PFSK-1 (cell line): ENCODE measurements at regions not wholly inside any gene's neighbourhood (a gene's known extent, or its start where the extent isn't known, plus 50 kb on each side); places are given as distances from the start of the nearest gene placed in this dataset.

Source experiments
- FOXP2 ChIP-seq: optimal IDR thresholded peaks from 2 replicates; pipeline ENCODE3; 2011; ENCODE audit warnings: borderline replicate concordance, control low read depth, inconsistent platforms; ENCODE audit not compliant: insufficient read depth; ENCODE audit errors: extremely low read length, extremely low read depth
- POLR2AphosphoS5 ChIP-seq: IDR thresholded peaks from 2 replicates; pipeline ENCODE4 v1.6.1; 2012; ENCODE audit warnings: low read depth, mild to moderate bottlenecking, control low read depth, low read length, moderate library complexity
- REST ChIP-seq, 2 experiments: IDR thresholded peaks; 2 replicates each; pipeline versions ENCODE4 v1.6.1 to v1.8.0; 2011 to 2012; ENCODE audit warnings: low read depth in 2 of 2, low read length in 2 of 2, control low read depth in 1 of 2, inconsistent platforms in 1 of 2, mild to moderate bottlenecking in 1 of 2, moderate library complexity in 1 of 2; ENCODE audit not compliant: insufficient read depth in 1 of 2
- SIN3A ChIP-seq: IDR thresholded peaks from 2 replicates; pipeline ENCODE4 v1.6.1; 2012; ENCODE audit warnings: mild to moderate bottlenecking, low read length, moderate library complexity, borderline replicate concordance; ENCODE audit not compliant: insufficient read depth
- TAF1 ChIP-seq: IDR thresholded peaks from 2 replicates; pipeline ENCODE4 v1.6.1; 2012; ENCODE audit warnings: low read length, control low read depth, borderline replicate concordance; ENCODE audit not compliant: insufficient read depth

GRCh38 chr6:135680964-135681913, 170.3 kb upstream of the PDE7B start:
- TF ChIP-seq REST (IDR thresholded peaks at IDR 0.05; ENCODE audit: insufficient read depth in 1 of 2, low read depth in 2 of 2, low read length in 2 of 2): no peak
- no peak for TF ChIP-seq FOXP2
- TF ChIP-seq SIN3A: no peak
- no peak for TF ChIP-seq TAF1
- no peak for TF ChIP-seq POLR2AphosphoS5

- TF ChIP-seq SIN3A (no peak), FOXP2 (no peak), REST (IDR thresholded peaks at IDR 0.05; ENCODE audit: insufficient read depth in 1 of 2, low read depth in 2 of 2, low read length in 2 of 2) (no peak), POLR2AphosphoS5 (no peak), TAF1 (no peak)
Measured at GRCh38 chr6:135686784-135687301, 164.7 kb upstream of the PDE7B start.

GRCh38 chr6:135692426-135692825, 159.1 kb upstream of the PDE7B start:
- TF ChIP-seq POLR2AphosphoS5 (no peak), FOXP2 (no peak), TAF1 (no peak), SIN3A (no peak), REST (IDR thresholded peaks at IDR 0.05; ENCODE audit: insufficient read depth in 1 of 2, low read depth in 2 of 2, low read length in 2 of 2) (no peak)

GRCh38 chr6:135693811-135694370, 157.6 kb upstream of the PDE7B start:
- TF ChIP-seq FOXP2: no peak
- no peak for TF ChIP-seq REST (IDR thresholded peaks at IDR 0.05; ENCODE audit: insufficient read depth in 1 of 2, low read depth in 2 of 2, low read length in 2 of 2)
- TF ChIP-seq POLR2AphosphoS5: no peak
- TF ChIP-seq TAF1: no peak
- no peak for TF ChIP-seq SIN3A
